Activated B cell treated with CpG ODN at 0.5 μM for 24 hours (primary cell): ENCODE measurements at regions not wholly inside any gene's neighbourhood (a gene's known extent, or its start where the extent isn't known, plus 50 kb on each side); places are given as distances from the start of the nearest gene placed in this dataset.

Experiments used
- ATAC-seq: fragments of 200-7000 bp; cut with Tn5 transposase; one replicate; pipeline ENCODE4 v1.10.0; 2021; ENCODE audit warnings: low read depth, mild to moderate bottlenecking, moderate library complexity
- CTCF ChIA-PET: fragments of 350-600 bp; sonication (Branson Sonifier 250); formaldehyde crosslinking; loops from one replicate; lab custom pipeline; 2021; ENCODE audit warnings: antibody characterized with exemption; lab: Charles Lee
- POLR2A ChIA-PET: fragments of 350-600 bp; sonication (Branson Sonifier 250); formaldehyde crosslinking; loops from one replicate; lab custom pipeline; 2021; ENCODE audit warnings: antibody characterized with exemption; lab: Charles Lee
- DNase-seq: peaks from one replicate; pipeline ENCODE4 v3.0.0; 2022
- H3K27ac Mint-ChIP-seq: one replicate; pipeline ENCODE4 v1.8.0; 2020; ENCODE audit warnings: mixed read lengths
- H3K27me3 Mint-ChIP-seq: one replicate; pipeline ENCODE4 v1.8.0; 2021; ENCODE audit warnings: mixed read lengths
- H3K36me3 Mint-ChIP-seq: one replicate; pipeline ENCODE4 v1.8.0; 2021; ENCODE audit warnings: low read depth, mixed read lengths
- H3K4me1 Mint-ChIP-seq: one replicate; pipeline ENCODE4 v1.8.0; 2021; ENCODE audit warnings: mixed read lengths
- H3K4me3 Mint-ChIP-seq: one replicate; pipeline ENCODE4 v1.8.0; 2020; ENCODE audit warnings: mild to moderate bottlenecking, mixed read lengths
- H3K9me3 Mint-ChIP-seq: one replicate; pipeline ENCODE4 v1.8.0; 2020; ENCODE audit warnings: mixed read lengths
- intact Hi-C: fragments of 100-400 bp; cut with micrococcal nuclease; formaldehyde crosslinking; loops from one replicate; pipeline ENCODE4 v1.15.1; 2024
- TF ChIP-seq, protein P1 (sequence below): fragments of 200-600 bp; IDR thresholded peaks from one replicate; pipeline ENCODE4 v1.8.0; 2022; ENCODE audit warnings: antibody characterized with exemption, mild to moderate bottlenecking

DNA sequence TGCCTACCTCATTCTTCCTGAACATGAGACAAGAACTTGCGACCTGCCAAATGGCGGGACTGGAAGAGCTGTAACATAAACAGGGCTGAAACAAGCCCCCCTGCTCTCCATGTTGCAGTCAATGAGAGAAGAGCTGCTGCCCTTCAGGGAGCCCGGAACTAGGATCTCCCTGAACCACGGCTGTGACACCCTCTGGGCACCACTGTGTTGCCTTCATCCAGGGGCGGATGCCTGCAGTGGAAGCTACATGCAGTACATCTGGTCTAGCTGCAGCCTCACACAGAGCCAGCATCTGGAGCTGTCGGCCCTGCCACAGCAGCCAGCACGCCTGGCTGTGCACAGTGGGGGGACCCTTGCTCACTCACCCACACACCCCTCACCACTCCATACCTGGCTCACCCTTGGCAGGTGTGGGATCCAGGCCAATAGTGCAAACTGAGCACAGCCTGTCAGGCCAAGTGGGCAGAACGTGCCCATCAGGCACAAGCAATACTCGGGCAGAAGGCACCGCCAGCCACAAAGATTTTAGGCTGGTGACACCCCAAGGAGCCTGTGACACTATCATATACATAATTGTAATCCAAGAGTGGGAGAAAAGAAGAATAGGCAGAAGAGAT is 451.3 kb downstream of the HTR1B start:
- Mint-ChIP-seq H3K4me3 (no peak overlapping the region), H3K27ac (no peak overlapping the region), H3K9me3 (peaks cover 16% of the 10 kb centered on the region), H3K4me1 (no peaks in the 10 kb centered on the region), H3K36me3 (no peaks in the 10 kb centered on the region), H3K27me3 (no peaks in the 10 kb centered on the region)
- intact Hi-C loops, result no loop called here
- TF ChIP-seq, protein P1, sequence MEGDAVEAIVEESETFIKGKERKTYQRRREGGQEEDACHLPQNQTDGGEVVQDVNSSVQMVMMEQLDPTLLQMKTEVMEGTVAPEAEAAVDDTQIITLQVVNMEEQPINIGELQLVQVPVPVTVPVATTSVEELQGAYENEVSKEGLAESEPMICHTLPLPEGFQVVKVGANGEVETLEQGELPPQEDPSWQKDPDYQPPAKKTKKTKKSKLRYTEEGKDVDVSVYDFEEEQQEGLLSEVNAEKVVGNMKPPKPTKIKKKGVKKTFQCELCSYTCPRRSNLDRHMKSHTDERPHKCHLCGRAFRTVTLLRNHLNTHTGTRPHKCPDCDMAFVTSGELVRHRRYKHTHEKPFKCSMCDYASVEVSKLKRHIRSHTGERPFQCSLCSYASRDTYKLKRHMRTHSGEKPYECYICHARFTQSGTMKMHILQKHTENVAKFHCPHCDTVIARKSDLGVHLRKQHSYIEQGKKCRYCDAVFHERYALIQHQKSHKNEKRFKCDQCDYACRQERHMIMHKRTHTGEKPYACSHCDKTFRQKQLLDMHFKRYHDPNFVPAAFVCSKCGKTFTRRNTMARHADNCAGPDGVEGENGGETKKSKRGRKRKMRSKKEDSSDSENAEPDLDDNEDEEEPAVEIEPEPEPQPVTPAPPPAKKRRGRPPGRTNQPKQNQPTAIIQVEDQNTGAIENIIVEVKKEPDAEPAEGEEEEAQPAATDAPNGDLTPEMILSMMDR, result no peak
- DNase-seq (no peak), ATAC-seq (no peak)
- ChIA-PET CTCF (no interaction called here), POLR2A (no interaction called here)

DNA sequence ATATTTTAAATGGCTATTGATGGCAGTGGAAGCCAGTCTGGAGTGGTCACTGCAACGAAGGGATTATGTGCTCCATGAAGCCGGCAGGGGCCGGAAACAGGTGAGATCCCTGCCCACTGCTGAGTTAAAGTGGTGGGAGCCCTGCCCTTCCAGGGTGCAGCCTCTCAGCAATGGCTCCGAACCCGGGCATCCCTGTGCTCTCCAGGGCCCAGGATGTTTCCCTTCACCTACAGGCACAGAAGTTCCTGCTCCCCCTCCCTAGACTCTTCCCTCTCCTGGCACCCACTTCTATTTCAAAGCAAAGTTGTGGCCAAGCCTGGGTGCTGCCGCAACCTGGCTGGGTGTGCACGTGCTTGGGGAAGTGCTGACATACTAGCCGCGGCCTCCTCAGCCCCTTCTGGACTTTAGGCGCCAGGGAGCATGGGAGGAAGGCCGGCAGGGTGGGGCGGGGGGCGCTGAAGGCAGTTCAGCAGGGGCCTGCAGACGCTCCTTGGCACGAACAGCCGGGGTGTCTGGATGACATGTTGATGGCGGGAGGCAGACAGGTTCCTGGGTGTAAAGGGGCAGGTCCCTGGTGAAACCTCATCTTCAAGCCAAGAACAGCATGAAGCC is 452.3 kb downstream of the HTR1B start:
- DNase-seq (no peak), ATAC-seq (no peak)
- Mint-ChIP-seq H3K27me3 (no peaks in the 10 kb centered on the region), H3K9me3 (peaks cover 18% of the 10 kb centered on the region), H3K4me1 (no peaks in the 10 kb centered on the region), H3K36me3 (no peaks in the 10 kb centered on the region), H3K27ac (no peak overlapping the region), H3K4me3 (no peak overlapping the region)
- ChIA-PET CTCF (no interaction called here), POLR2A (no interaction called here)
- intact Hi-C loops, result no loop called here
- TF ChIP-seq, protein P1, result no peak

DNA sequence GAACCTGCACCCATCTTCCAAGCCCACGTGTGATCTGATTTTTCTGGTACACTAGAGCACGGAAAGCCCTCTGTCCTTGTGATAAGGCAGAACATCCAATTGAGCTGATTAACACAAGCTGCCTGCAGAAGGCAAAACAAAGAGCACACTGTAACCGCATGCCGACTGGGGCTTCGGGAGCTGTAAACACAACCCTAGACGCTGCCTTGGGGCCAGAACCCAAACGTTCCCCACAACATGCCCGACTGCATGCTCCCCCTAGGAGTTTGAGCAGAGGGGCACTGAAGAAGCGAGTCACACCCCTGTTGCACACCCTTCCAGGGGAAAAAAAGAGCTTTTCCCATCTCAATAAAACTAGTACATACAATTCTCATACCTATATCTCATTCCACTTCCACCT is 470.7 kb downstream of the HTR1B start:
- no peak overlapping the region for H3K4me3 Mint-ChIP-seq
- no peaks in the 10 kb centered on the region for H3K27me3 Mint-ChIP-seq
- H3K36me3 Mint-ChIP-seq, result no peaks in the 10 kb centered on the region
- peaks cover 9% of the 10 kb centered on the region for H3K9me3 Mint-ChIP-seq
- H3K27ac Mint-ChIP-seq, result no peak overlapping the region
- CTCF ChIA-PET, result no interaction called here
- intact Hi-C loops, result no loop called here
- TF ChIP-seq, protein P1, result no peak
- ATAC-seq (no peak), DNase-seq (no peak)
- POLR2A ChIA-PET, result no interaction called here
- no peaks in the 10 kb centered on the region for H3K4me1 Mint-ChIP-seq

DNA sequence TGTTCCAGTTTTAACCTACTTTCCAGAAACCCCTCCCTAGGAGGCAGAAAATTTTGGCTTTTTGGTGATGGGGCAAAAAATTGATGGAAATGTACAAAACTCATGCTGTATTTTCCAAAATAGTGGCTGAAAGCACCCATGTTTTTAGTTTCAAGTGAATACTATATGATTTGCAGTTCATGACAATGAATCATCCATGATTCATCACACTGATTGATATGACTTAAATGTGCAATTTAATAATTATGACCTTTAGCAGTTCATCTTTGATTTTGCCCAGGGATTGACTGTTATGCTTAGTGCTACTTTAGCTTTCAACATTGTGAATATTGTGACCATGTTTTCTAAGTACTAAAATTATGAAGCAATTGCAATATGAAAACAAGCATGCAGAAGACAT is 478.7 kb downstream of the HTR1B start:
- POLR2A ChIA-PET, result no interaction called here
- TF ChIP-seq, protein P1, result no peak

DNA sequence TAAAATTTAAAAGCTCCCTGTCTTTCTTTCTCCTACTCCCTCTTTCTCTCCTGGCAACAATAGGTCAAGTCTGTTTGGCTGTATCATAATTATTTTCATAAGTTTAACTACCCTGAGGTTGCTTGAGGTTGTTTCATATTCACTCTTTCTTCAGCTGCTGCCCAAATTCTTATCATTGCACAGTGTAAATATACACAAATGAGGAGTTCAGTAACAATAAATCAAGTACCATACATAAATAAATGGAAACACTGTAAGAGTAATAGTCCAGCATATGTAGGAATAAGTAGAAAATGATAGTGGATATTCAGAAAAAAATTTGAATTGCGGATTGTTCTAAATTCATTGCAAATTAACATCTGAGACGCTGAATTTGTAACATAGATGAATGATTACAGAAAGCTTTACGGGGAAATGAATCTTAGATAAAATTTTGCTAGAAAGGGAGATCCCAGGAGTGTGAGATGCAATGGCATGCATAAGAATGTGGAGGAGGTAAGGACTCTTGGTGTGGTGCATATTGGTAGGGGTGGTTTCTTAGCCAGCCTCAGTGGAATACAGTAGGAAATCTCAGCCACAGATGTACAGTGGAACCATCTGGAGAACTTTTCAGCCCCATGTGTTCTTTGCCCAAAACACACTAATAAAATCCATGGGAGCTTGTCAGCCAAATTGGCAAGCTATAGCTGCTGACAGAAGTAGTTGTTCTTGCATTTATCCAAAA is 480.7 kb downstream of the HTR1B start:
- no peaks in the 10 kb centered on the region for H3K4me1 Mint-ChIP-seq
- intact Hi-C loops, result no loop called here
- H3K27me3 Mint-ChIP-seq, result no peaks in the 10 kb centered on the region
- CTCF ChIA-PET, result no interaction called here
- TF ChIP-seq, protein P1, result no peak
- no peak overlapping the region for H3K27ac Mint-ChIP-seq
- DNase-seq (no peak), ATAC-seq (no peak)
- POLR2A ChIA-PET, result no interaction called here
- H3K36me3 Mint-ChIP-seq, result no peaks in the 10 kb centered on the region
- H3K4me3 Mint-ChIP-seq, result no peak overlapping the region
- H3K9me3 Mint-ChIP-seq, result peaks cover 11% of the 10 kb centered on the region

More for the DNA sequence above, 478.7 kb downstream of the HTR1B start:
- Mint-ChIP-seq H3K9me3 (peaks cover 11% of the 10 kb centered on the region), H3K4me1 (no peaks in the 10 kb centered on the region), H3K4me3 (no peak overlapping the region), H3K27me3 (no peaks in the 10 kb centered on the region), H3K36me3 (no peaks in the 10 kb centered on the region), H3K27ac (no peak overlapping the region)
- DNase-seq (no peak), ATAC-seq (no peak)
- intact Hi-C loops, result no loop called here
- CTCF ChIA-PET, result no interaction called here
